NCI-H1694 (cell line): ENCODE measurements at regions not wholly inside any gene's neighbourhood (a gene's known extent, or its start where the extent isn't known, plus 50 kb on each side); places are given as distances from the start of the nearest gene placed in this dataset.

Experiments
- DNase-seq: peaks from one replicate; lab custom pipeline; 2025; lab: John Stamatoyannopoulos, UW

DNA sequence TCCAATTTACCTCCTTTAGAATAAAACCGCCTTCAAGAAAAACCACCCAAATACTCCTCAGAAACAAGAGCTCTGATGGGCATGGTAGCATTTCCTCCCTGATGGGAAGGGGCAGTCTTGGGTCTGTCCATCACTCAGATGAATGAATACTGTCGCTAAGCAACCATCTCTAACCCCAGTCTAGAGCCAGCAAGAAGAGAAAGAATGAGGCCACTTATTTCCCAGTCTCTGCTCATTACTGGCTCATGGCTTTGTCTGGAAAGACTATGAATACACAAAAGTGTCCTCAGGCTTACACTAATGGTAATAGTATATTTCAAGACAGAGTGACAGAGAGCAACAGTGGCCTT lies 51.0 kb upstream of the F3 start:
- no peak for DNase-seq

- no peak for DNase-seq
Observed at GRCh38 chr1:94591823-94592570, 50.4 kb upstream of the F3 start.
